Endothelial cell of hepatic sinusoid (primary cell): ENCODE measurements at regions not wholly inside any gene's neighbourhood (a gene's known extent, or its start where the extent isn't known, plus 50 kb on each side); places are given as distances from the start of the nearest gene placed in this dataset.
"Not testable (repeated sequence)": the region's sequence is repeated elsewhere in the genome, so short reads cannot be mapped to it uniquely, and the experiment has no call there.

Experiments
- in situ Hi-C: cut with HindIII; loops from 2 replicates; pipeline ENCODE4 v1.10.0; 2017; ENCODE audit warnings: low sequenced_read_pairs

DNA sequence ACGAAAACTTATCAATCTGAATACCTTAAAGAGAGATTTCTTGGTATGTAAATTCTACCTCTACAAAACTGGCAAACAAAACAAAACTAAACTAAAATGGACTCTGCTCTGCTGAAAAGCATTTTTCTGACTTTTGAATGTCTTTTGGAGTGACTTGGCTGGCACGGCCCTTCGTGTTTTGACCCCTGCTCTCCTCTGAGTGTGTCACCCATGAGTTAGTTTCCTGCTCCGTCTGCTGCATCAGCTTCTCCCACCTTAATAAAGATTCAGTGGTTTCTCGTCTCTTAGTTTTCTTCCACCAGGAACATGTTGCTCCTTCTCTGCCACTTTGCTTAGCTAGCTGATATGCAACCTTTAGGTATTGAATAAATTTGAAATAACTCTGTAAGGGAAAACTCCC, 1084.0 kb upstream of the CDH18 start:
- in situ Hi-C loops: no loop called here

DNA sequence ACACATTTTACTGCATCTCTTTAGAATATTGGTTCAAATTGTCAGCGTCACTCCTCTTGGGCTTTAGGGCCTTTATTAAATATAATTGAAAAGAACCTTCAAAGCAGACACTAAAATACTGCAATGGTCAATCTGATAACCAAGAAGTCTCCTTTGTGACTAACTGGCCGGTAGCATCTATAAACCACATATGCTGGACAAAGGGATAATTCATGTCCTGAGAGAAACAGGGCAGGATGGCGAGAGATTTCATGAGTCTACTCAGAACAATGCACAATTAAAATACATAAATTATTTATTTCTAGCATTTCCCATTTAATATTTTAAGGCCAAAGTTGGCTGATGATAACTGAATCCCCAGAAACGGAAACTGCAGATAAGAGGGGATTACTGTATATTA, 1083.4 kb upstream of the CDH18 start:
- in situ Hi-C loops: no loop called here

DNA sequence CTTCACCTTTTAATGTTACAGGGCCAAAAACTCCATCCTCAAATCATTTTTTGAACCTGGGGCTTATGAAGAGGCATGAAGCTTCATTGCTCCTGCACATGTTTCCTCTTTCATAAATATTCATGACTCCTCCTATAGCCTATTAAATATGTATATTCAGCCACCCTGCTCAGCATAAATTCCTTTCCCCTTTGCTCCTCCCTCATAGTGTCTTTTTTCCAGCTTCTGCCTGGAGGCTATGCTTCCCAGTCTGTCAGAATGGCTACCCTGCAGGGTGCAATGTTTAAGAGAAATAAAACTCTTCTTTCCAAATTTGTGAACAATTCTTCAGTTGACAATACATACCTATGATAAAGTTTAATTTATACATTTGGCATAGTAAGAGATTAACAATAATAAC, 1082.9 kb upstream of the CDH18 start:
- in situ Hi-C loops: no loop called here

DNA sequence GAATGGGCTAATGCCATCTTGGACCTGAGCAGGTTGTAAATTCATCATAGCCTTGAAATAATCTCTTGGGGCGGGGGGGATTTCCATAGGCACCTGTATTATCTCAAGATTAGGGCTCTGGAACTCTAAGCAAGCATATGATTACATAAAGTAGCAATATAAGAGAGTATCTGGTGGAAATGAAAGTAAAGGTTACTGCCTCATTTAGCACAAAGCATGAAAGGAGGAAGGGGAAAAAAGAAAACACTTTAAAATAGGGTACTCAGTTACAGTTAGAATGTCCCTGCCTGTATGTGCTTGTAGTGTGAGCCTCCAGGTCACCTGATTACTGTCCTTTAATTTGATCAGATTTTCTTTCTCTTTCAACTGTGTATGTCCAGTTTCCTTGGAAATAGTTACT, 1079.7 kb upstream of the CDH18 start:
- in situ Hi-C loops: no loop called here

DNA sequence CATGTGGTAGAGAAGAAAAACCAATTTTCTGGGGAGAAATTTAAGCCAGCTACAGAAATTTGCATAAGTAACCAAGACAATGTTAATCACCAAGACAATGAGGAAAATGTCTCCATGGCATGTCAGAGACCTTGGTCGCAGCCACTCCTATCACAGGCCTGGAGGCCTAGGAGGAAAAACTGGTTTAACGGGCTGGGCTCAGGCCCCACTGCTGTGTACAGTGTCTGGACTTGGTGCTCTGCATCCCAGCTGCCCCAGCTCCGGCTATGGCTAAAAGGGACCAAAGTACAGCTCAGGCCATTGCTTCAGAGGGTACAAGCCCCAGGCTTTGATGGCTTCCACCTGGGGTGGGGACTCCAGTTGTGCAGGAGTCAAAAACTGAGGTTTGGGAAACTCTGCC, 1075.1 kb upstream of the CDH18 start:
- in situ Hi-C loops: no loop called here

DNA sequence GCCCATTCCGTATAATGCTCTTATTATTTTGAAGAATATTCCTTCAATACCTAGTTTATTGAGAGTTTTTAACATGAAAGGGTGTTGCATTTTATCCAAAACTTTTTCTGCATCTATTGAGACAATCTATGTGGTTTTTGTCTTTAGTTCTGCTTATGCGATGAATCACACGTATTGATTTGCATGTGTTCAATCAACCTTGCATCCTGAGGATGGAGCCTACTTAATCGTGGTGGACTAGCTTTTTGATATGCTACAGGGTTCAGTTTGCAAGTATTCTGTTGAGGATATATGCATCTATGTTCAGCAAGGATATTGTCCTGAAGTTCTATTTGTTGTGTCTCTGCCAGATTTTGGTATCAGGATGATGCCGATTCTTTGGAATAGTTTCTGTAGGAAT, 1070.3 kb upstream of the CDH18 start:
- in situ Hi-C loops: no loop called here

DNA sequence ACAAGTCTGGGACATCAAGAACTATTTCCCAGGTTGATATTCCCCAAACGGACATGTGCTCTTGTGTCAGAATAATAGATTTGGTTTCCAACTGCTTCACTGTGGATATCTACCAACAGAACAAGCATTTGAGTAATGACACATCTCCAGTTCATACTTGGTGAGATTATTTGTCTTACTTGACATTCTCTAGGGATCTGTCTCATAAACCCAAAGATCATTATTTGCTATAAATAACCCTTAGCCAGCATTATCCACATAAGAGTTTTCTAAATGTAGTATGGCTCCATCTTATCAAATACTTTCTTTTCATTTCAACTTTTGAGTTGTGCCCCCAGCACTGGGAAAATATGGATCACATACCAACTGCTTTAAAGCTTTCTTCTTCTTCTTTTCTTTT, 1063.9 kb upstream of the CDH18 start:
- in situ Hi-C loops: no loop called here

DNA sequence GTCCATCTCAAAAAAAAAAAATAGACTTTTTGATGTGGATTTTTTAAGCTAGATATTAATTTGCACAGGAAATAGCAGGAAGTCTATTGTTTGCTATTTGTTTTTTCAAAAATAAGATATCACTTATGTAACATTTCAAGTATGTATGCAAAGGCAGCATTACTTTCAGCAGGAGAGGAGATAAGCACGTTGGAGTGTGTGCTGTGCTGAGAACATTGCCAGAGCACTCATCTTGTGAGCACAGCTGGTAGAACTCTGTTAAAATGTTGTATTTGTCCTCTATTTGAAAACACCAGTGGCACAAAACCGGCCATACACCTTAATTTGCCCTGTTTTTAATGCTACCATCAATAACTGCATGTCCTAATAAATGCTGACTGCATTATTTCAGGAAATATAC, 1061.9 kb upstream of the CDH18 start:
- in situ Hi-C loops: no loop called here

DNA sequence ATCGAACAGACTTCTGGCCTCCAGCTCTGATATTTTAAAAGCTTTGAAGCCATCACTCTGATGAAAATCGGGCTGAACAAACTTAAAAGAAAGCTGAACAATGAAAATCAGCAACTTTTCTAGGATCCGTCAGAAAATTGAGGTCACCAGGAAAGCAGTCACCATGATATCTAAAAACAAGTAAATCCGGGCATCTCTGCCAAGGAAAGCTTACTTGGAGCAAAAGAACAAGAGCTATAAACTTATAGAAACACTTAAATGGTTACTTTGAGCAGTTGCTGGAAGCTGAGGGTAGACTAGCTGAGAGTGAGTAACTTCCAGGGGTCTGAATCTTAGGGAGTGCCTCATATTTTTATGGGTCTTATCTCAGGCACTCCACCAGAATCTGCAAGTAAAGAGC, 1043.0 kb upstream of the CDH18 start:
- in situ Hi-C loops: no loop called here

DNA sequence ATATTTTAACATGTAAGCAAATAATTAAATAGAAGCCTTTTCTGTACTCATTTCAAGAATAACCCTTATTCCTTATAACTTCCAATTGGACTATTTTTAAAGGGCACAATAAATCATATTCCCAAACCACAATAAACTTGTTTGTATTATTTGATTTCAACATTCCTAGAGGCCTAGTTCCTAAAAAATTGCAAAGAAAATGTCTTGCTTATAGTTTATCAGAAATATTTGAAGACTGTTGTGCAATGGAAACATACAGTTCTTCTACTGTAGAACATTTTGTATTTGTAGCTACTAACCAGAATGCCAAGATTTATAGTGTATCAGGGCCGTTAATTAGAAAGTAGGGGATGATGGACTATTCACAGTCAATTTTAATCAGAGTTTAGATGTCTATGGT, 1037.0 kb upstream of the CDH18 start:
- in situ Hi-C loops: no loop called here

DNA sequence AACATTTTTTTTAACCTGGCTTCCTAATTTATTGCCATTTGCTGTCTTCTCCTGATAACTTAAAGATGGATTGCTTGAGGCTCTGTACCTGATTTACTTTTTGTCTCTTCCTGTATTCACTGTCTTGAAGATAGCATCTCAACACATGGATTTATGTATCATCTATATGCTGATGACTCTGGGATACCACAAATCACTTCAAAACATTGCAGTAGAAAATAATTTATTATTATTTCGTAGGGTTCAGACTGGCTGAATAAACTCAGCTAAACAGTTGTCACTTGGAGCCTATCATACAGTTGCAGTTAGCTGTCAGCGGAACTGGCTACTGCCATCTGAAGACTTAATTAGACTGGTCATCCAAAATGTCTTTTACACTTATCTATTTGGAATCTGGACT, 1025.2 kb upstream of the CDH18 start:
- in situ Hi-C loops: no loop called here

DNA sequence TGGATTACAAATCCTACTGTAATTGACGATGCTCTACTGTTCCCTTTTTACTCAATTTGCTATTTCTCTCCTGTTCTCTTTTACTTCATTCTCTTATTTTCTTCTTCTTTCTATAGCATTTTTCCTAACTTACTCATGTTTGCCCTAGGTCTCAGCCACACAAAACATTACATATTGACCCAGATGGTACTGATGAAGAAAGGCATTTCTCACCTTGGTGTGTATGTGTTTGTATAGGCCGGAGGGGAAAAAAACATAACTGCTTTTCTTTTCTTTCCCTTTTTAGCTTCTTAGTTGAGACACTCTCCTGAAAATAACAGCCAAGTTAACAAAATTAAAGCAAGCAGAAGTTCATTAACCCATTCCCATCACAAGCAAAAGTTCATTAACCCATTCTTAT, 1019.8 kb upstream of the CDH18 start:
- in situ Hi-C loops: no loop called here

DNA sequence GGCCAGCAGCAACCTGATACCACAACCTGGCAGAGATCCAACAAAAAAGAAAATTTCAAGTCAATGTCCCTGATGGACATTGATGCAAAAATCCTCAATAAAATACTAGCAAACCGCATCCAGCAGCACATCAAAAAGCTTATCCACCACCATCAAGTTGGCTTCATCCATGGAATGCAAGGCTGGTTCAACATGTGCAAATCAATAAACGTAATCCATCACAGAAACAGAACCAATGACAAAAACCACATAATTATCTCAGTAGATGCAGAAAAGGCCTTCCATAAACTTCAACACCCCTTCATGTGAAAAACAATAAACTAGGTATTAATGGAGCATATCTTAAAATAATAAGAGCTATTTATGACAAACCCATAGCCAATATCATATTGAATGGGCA, 1000.9 kb upstream of the CDH18 start:
- in situ Hi-C loops: not testable (repeated sequence)

DNA sequence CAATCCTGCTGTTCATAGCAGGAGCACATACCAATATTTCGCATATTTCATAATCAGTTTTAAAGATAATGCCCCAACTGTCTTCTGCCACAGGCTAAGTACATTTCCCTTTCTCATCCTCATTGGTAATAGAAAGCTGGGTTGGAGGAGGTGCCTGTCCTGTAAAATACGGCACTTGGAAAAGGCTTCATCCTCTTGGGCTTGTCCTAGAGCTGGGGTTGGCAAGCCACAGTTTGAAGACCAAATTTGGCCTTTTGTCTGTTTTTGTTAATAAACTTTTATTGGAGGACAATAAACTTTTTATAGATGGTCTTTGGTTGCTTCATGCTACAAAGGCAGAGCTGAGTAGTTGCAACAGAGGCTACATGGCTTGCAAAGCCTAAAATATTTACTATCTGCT, 997.8 kb upstream of the CDH18 start:
- in situ Hi-C loops: no loop called here

DNA sequence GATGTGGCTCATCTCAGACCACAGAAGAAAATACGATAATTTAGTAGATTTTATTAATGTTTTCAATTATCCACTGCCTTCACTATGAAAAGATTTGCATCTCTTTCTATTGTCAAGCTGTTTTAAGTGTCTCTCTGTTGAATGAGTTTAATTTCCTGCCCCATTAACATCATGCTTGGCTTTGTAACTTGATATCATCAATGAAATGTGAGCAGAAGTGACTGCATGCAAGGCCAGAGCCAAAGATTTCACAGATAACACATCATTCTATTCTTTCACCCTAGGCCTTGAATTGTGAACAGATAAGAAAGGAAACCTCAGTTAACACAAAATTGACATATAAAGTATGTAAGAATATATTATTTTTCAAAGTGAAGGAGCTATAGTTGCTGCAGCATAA, 986.4 kb upstream of the CDH18 start:
- in situ Hi-C loops: no loop called here

DNA sequence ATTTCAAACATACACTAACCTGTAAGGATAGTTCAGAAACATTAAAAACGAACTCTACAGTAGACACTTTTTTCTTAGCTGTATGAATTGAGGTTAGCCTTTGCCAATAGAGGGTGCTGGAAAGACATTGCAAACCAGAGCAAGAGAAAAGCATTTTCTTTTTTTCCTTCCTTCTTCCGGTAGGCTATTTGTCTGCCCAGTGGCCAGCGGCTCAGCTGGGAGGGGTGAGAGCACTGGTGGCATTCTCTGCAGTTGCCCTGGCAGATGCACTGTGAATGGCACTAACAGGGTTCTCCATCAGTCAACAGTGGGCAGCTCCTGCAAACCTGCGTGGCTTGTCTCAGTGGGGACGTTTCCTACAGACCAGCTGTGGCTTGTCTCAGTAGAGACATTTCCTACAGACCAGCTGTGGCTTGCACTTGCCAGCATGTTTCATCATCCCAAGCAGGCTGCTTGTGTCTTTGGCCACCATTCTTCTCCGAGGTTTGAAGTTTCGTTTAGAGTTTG, 984.5 kb upstream of the CDH18 start:
- in situ Hi-C loops: no loop called here

DNA sequence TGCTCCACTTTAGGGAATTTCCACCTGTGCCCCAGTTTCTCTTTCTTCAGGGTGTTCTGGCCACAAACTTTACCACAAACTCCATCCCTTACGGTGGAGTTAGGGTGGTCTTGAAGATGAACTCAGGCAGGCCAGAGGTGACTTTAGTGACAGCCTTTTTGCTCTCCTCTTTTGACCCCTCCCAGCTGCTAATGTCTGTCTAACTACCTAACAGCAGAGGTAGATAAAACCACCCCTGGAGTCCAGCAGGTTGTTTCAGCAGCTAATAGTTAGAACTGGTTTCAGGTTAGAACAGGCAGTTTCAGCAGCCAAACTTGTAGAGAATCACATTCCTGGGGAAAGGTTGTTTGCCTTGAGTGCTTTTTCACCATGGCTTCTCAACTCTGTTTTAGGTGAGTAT, 971.3 kb upstream of the CDH18 start:
- in situ Hi-C loops: no loop called here

DNA sequence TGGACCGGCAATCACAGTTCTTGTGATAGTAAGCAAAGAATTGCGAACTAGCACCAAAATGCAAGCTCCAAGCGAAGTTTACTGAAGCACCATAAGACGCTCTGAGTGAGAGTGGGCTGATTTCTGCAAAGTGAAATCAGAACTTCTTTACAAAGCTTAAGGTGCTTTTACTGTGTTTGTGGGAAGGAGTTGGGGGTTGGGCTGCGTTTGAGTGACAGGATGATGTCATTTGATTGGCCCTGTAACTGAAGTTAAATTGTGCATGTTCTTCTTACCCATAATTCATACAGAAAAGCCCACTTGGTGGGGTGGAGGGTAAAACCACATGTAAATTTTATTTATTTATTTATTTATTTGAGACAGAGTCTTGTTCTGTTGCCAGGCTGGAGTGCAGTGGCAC, 970.6 kb upstream of the CDH18 start:
- in situ Hi-C loops: no loop called here

DNA sequence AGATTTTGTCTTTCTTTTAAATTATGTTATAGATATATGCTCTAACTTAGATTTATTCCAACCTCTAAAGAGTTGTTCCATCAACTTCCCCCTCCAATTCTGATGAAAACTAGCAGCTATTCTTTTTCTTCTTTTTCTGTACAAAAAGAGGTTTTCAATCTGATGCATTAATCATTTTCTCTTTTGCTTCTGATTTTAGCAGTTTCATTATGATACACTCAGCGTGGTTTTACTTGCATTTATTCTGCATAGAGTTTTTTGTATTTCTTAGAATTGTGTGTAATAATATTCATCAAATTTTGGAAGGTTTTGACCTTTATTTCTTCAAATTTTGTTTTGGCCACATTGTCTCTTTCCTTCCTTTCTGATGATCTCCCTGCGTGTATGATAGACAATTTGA, 968.1 kb upstream of the CDH18 start:
- in situ Hi-C loops: no loop called here

DNA sequence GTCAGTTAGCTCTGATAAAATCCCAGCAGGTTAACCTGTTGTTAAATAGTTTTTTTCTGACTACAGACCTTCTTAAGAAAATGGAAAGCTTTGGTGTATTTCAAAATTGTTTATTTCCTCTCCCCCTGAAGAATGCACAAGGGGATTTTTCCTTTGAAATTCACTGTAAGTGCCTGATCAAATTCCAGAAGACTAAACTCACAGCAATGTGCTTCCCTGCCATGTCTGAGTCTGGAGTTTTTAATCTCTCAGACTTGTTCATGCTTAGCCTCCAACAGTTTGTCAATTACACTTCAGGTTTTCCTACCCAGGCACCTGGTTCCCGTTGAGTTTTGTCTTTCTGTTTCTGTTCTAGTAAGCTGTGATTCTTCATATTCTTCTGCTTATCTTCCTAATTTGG, 961.6 kb upstream of the CDH18 start:
- in situ Hi-C loops: no loop called here

DNA sequence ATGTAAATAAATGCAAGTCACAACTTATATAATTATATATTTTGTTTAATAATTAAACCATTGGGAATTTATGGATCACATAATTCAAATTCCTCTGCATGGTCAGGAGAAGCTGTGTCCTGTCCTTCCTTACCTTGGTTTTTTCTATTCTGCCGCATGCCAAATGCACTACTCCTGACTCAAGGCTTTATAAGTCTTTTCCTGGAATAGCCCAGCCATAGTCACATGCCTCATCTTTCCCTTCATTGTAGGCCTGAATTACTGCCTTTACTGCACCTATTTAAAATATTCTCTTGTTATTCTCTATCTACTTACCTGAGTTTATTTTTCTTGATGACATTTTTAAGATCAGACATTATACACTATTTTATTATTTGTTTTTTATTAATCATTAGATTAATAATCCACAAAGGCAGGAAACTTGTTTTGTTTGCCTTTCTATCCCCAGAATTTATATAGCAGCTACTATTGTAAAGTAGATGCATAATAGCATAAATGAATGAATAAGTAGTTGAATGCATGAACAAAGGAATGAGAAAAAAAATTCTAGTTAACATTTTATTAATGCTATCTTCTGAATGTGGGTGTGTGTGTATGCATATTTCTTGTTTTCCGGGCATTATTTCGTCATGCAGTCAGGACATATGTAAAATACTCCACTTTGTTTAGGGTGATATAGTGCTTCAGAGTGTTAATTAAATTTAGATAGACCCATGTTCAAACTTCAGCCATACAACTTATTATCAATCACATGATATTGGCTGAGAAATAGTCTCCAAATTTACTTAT, 955.4 kb upstream of the CDH18 start:
- in situ Hi-C loops: not testable (repeated sequence)

DNA sequence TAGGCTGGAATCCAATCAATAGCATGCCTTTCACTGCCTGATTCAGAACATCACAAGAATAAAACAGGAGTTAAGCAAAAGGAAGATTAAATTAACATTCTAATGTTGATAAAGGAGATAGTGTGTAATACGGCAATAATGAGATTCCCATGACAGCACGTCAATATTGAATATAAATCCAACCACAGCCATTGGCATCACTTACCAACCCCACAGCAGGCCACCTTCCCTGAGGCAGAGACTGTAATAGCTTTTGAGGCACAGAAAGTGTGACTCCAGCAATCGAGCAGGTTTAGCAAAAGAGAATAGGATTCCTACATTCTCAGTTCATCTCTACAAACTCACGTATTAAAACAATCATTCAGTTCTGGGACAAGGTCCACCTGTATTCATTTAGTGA, 954.6 kb upstream of the CDH18 start:
- in situ Hi-C loops: not testable (repeated sequence)

DNA sequence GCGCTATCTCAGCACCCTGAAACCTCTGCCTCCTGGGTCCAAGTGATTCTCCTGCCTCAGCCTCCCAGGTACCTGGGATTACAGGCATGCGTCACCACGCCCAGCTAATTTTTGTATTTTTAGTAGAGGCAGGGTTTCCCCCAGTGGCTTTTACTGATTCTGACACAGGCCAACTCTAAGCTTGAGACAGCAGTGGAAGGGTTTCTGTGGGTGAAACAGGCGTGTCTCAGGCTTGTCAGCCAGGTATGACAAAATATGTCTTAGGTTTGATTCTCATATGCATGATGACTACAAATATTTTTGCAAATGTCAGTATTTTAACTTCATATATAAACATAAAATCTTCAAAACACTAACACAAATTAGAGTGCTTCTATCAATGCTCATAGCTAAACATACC, 952.8 kb upstream of the CDH18 start:
- in situ Hi-C loops: not testable (repeated sequence)
